GM12865 (cell line): ENCODE measurements at regions not wholly inside any gene's neighbourhood (a gene's known extent, or its start where the extent isn't known, plus 50 kb on each side); places are given as distances from the start of the nearest gene placed in this dataset.

Experiments
- DNase-seq: peaks from one replicate; pipeline ENCODE4 v3.0.0; 2010; ENCODE audit warnings: low read depth
- H3K4me3 ChIP-seq: 2 replicates; pipeline ENCODE4 v1.5.1; 2011; ENCODE audit warnings: mild to moderate bottlenecking, low read depth, low read length, control low read depth
- CTCF ChIP-seq: IDR thresholded peaks from 2 replicates; pipeline ENCODE4 v1.5.1; 2011; ENCODE audit warnings: low read length, control low read depth, low read depth, inconsistent platforms; ENCODE audit not compliant: insufficient read depth; ENCODE audit errors: missing control alignments

- no peak for TF ChIP-seq CTCF
- no peak for DNase-seq
- no peak overlapping the region for H3K4me3 ChIP-seq
These were observed 68.3 kb upstream of the TUNAR start for GRCh38 chr14:95808371-95808770.

- no peak for TF ChIP-seq CTCF
These were observed 79.8 kb upstream of the TUNAR start for GRCh38 chr14:95796788-95797187.

GRCh38 chr14:95787941-95788340, 74.0 kb upstream of the TCL1A start:
- H3K4me3 ChIP-seq, result no peak overlapping the region
- TF ChIP-seq CTCF, result no peak
- DNase-seq, result no peak

More at GRCh38 chr14:95796788-95797187, 79.8 kb upstream of the TUNAR start:
- H3K4me3 ChIP-seq, result no peak overlapping the region
- DNase-seq, result no peak

- no peak overlapping the region for H3K4me3 ChIP-seq
- TF ChIP-seq CTCF, result no peak
- DNase-seq, result no peak
These were observed 72.6 kb upstream of the TCL1A start for GRCh38 chr14:95786566-95786965.

- no peak for TF ChIP-seq CTCF
- peak; percentile 34 for DNase-seq
- H3K4me3 ChIP-seq, result no peak overlapping the region
These were observed 70.2 kb upstream of the TCL1A start for GRCh38 chr14:95784137-95784536.

- no peak for DNase-seq
- no peak for TF ChIP-seq CTCF
- H3K4me3 ChIP-seq, result no peak overlapping the region
These were observed 63.0 kb upstream of the TCL1A start for GRCh38 chr14:95776798-95777534.

- DNase-seq, result peak; percentile 75
- peak; percentile 90 for TF ChIP-seq CTCF
- no peak overlapping the region for H3K4me3 ChIP-seq
These were observed 60.6 kb upstream of the TCL1A start for GRCh38 chr14:95774265-95775160.
